ENCODE measurements at regions not wholly inside any gene's neighbourhood (a gene's known extent, or its start where the extent isn't known, plus 50 kb on each side); places are given as distances from the start of the nearest gene placed in this dataset.

- Histone ChIP-seq H3K27ac (ENCODE audit: low read depth, low read length) (no peak overlapping the region), H3K27me3 (ENCODE audit: control insufficient read depth, insufficient read depth, low read length) (no peaks in the 10 kb centered on the region), H3K4me3 (ENCODE audit: low read depth, low read length) (no peak overlapping the region), H3K9me3 (ENCODE audit: control insufficient read depth, insufficient read depth, low read length) (no peaks in the 10 kb centered on the region)
- ChIA-PET POLR2A (no interaction called here), CTCF (no interaction called here)
- TF ChIP-seq CTCF (IDR thresholded peaks at IDR 0.05; ENCODE audit: low read depth, low read length), result no peak
- DNase-seq (ENCODE audit: low read depth, low spot score), result no peak
These were observed 596.7 kb downstream of the SLC6A15 start for GRCh38 chr12:84315926-84316325.

- POLR2A ChIA-PET, result no interaction called here
- no peaks in the 10 kb centered on the region for H3K9me3 ChIP-seq (ENCODE audit: control insufficient read depth, insufficient read depth, low read length)
- CTCF ChIA-PET, result interaction anchor here (0.6 kb wide), 2 partner anchors 20 to 528 kb away, joined by 3 to 4 read pairs; no protein-coding TSS in a partner anchor
These were observed 599.3 kb downstream of the SLC6A15 start for GRCh38 chr12:84313323-84313675.

GRCh38 chr12:84308211-84308610, 604.4 kb downstream of the SLC6A15 start:
- no peak for DNase-seq (ENCODE audit: low read depth, low spot score)
- no peaks in the 10 kb centered on the region for H3K27me3 ChIP-seq (ENCODE audit: control insufficient read depth, insufficient read depth, low read length)
- TF ChIP-seq CTCF (IDR thresholded peaks at IDR 0.05; ENCODE audit: low read depth, low read length), result no peak
- ChIA-PET POLR2A (no interaction called here), CTCF (no interaction called here)
- H3K9me3 ChIP-seq (ENCODE audit: control insufficient read depth, insufficient read depth, low read length), result no peaks in the 10 kb centered on the region
- H3K27ac ChIP-seq (ENCODE audit: low read depth, low read length), result no peak overlapping the region
- no peak overlapping the region for H3K4me3 ChIP-seq (ENCODE audit: low read depth, low read length)

More at GRCh38 chr12:84313323-84313675, 599.3 kb downstream of the SLC6A15 start:
- Histone ChIP-seq H3K4me3 (ENCODE audit: low read depth, low read length) (no peak overlapping the region), H3K27ac (ENCODE audit: low read depth, low read length) (no peak overlapping the region), H3K27me3 (ENCODE audit: control insufficient read depth, insufficient read depth, low read length) (no peaks in the 10 kb centered on the region)
- no peak for DNase-seq (ENCODE audit: low read depth, low spot score)
- no peak for TF ChIP-seq CTCF (IDR thresholded peaks at IDR 0.05; ENCODE audit: low read depth, low read length)

GRCh38 chr12:84305144-84305543, 607.5 kb downstream of the SLC6A15 start:
- CTCF ChIA-PET, result interaction anchor here (0.7 kb wide), 1 partner anchor 9 kb away, joined by 3 read pairs; no protein-coding TSS in a partner anchor

GRCh38 chr12:84294246-84294645, 618.4 kb downstream of the SLC6A15 start:
- ChIA-PET CTCF (no interaction called here), POLR2A (no interaction called here)
- DNase-seq (ENCODE audit: low read depth, low spot score), result no peak
- no peak for TF ChIP-seq CTCF (IDR thresholded peaks at IDR 0.05; ENCODE audit: low read depth, low read length)
- Histone ChIP-seq H3K27ac (ENCODE audit: low read depth, low read length) (no peak overlapping the region), H3K27me3 (ENCODE audit: control insufficient read depth, insufficient read depth, low read length) (no peaks in the 10 kb centered on the region), H3K4me3 (ENCODE audit: low read depth, low read length) (no peak overlapping the region), H3K9me3 (ENCODE audit: control insufficient read depth, insufficient read depth, low read length) (no peaks in the 10 kb centered on the region)

More at GRCh38 chr12:84305144-84305543, 607.5 kb downstream of the SLC6A15 start:
- DNase-seq (ENCODE audit: low read depth, low spot score), result peak; percentile 23
- Histone ChIP-seq H3K4me3 (ENCODE audit: low read depth, low read length) (no peak overlapping the region), H3K27me3 (ENCODE audit: control insufficient read depth, insufficient read depth, low read length) (no peaks in the 10 kb centered on the region), H3K27ac (ENCODE audit: low read depth, low read length) (no peak overlapping the region), H3K9me3 (ENCODE audit: control insufficient read depth, insufficient read depth, low read length) (no peaks in the 10 kb centered on the region)
- TF ChIP-seq CTCF (IDR thresholded peaks at IDR 0.05; ENCODE audit: low read depth, low read length), result no peak
- POLR2A ChIA-PET, result no interaction called here

Data from AG04450 (cell line).